Karpas-422 (cell line): ENCODE measurements at regions not wholly inside any gene's neighbourhood (a gene's known extent, or its start where the extent isn't known, plus 50 kb on each side); places are given as distances from the start of the nearest gene placed in this dataset.

Experiments
- DNase-seq: peaks from one replicate; pipeline ENCODE4 v3.0.0-alpha.2; 2015
- H2AFZ ChIP-seq: fragments of 200-600 bp; sonication (generic); 2 replicates; pipeline ENCODE4 v1.6.1; 2014; ENCODE audit warnings: antibody characterized with exemption, low read length, mixed read lengths
- H3K27ac ChIP-seq: fragments of 200-600 bp; sonication (generic); 2 replicates; pipeline ENCODE4 v1.5.1; 2014; ENCODE audit warnings: mild to moderate bottlenecking, low read length, moderate library complexity
- H3K27me3 ChIP-seq: fragments of 200-600 bp; sonication (generic); 2 replicates; pipeline ENCODE4 v1.6.1; 2014; ENCODE audit warnings: low read length, mixed read lengths
- H3K36me3 ChIP-seq: fragments of 200-600 bp; sonication (generic); 2 replicates; pipeline ENCODE4 v1.6.1; 2014; ENCODE audit warnings: low read length, mixed read lengths; ENCODE audit not compliant: insufficient read depth
- H3K4me1 ChIP-seq: fragments of 200-600 bp; sonication (generic); 2 replicates; pipeline ENCODE4 v1.6.1; 2014; ENCODE audit warnings: mild to moderate bottlenecking, low read length, mixed read lengths
- H3K4me2 ChIP-seq: fragments of 200-600 bp; sonication (generic); 2 replicates; pipeline ENCODE4 v1.6.1; 2014; ENCODE audit warnings: low read length, low read depth, mild to moderate bottlenecking; ENCODE audit not compliant: poor library complexity, severe bottlenecking
- H3K4me3 ChIP-seq: fragments of 200-600 bp; sonication (generic); 2 replicates; pipeline ENCODE4 v1.5.1; 2014; ENCODE audit warnings: mild to moderate bottlenecking, antibody characterized with exemption, low read length, mixed read lengths
- H3K79me2 ChIP-seq: fragments of 200-600 bp; sonication (generic); 2 replicates; pipeline ENCODE4 v1.6.1; 2014; ENCODE audit warnings: mild to moderate bottlenecking, low read length, mixed read lengths
- H3K9ac ChIP-seq: fragments of 200-600 bp; sonication (generic); 2 replicates; pipeline ENCODE4 v1.6.0; 2014; ENCODE audit warnings: low read length
- H3K9me2 ChIP-seq: fragments of 200-600 bp; sonication (generic), shearing (Covaris generic); replicated peaks from 2 replicates; pipeline ENCODE4 v1.6.0; 2014; ENCODE audit warnings: mild to moderate bottlenecking, low read length, moderate library complexity; ENCODE audit not compliant: insufficient read depth
- H3K9me3 ChIP-seq: fragments of 300-700, 200-600 bp; sonication (generic); 2 replicates; pipeline ENCODE4 v1.6.1; 2014; ENCODE audit warnings: low read length, mixed read lengths
- H4K20me1 ChIP-seq: fragments of 200-600 bp; sonication (generic); 2 replicates; pipeline ENCODE4 v1.6.1; 2014; ENCODE audit warnings: mild to moderate bottlenecking, antibody characterized with exemption, low read length, low read depth; ENCODE audit not compliant: insufficient read depth

- no peak for DNase-seq
- Histone ChIP-seq H3K79me2 (no peaks in the 10 kb centered on the region), H3K4me3 (no peak overlapping the region), H3K4me1 (no peaks in the 10 kb centered on the region), H3K9ac (no peak overlapping the region), H3K9me3 (no peaks in the 10 kb centered on the region), H3K36me3 (no peaks in the 10 kb centered on the region), H2AFZ (no peak overlapping the region), H3K27me3 (no peaks in the 10 kb centered on the region), H3K9me2 (no peaks in the 10 kb centered on the region), H4K20me1 (no peaks in the 10 kb centered on the region), H3K4me2 (no peak overlapping the region), H3K27ac (no peak overlapping the region)
Observed at GRCh38 chr3:153889905-153890334, 231.3 kb upstream of the ARHGEF26 start.

GRCh38 chr3:153892126-153892525, 229.1 kb upstream of the ARHGEF26 start:
- Histone ChIP-seq H3K9ac (no peak overlapping the region), H3K27ac (no peak overlapping the region), H3K27me3 (no peaks in the 10 kb centered on the region), H3K9me2 (no peaks in the 10 kb centered on the region), H3K4me3 (no peak overlapping the region), H3K79me2 (no peaks in the 10 kb centered on the region), H4K20me1 (no peaks in the 10 kb centered on the region), H3K36me3 (no peaks in the 10 kb centered on the region), H3K4me2 (no peak overlapping the region), H3K4me1 (no peaks in the 10 kb centered on the region), H3K9me3 (no peaks in the 10 kb centered on the region), H2AFZ (no peak overlapping the region)
- DNase-seq, result no peak

DNA sequence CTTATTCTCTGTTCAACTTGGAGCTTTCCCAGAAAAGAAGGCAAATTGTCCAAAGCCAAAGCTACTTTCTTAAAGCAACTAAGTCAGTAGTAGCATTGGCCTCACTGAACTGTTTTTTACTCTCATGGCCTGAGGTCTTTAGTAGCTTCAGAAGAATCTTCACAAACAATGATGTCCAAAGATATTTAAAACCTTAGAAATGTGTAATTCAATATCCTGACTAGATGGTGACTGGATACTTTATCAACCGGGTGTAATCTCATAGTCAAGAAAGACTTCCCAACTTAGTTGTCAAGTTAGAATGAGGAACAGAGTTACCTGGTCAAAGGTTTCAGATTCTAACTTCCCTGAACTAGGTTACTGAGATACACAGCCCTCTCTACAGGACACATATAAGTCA, 226.3 kb upstream of the ARHGEF26 start:
- no peaks in the 10 kb centered on the region for H3K9me3 ChIP-seq
- H3K4me2 ChIP-seq, result no peak overlapping the region
- no peaks in the 10 kb centered on the region for H3K27me3 ChIP-seq
- no peak overlapping the region for H2AFZ ChIP-seq
- no peak overlapping the region for H3K9ac ChIP-seq
- H4K20me1 ChIP-seq, result no peaks in the 10 kb centered on the region
- no peaks in the 10 kb centered on the region for H3K79me2 ChIP-seq
- H3K27ac ChIP-seq, result no peak overlapping the region
- H3K9me2 ChIP-seq, result no peaks in the 10 kb centered on the region
- no peak overlapping the region for H3K4me3 ChIP-seq
- H3K36me3 ChIP-seq, result no peaks in the 10 kb centered on the region
- no peak for DNase-seq
- no peaks in the 10 kb centered on the region for H3K4me1 ChIP-seq

DNA sequence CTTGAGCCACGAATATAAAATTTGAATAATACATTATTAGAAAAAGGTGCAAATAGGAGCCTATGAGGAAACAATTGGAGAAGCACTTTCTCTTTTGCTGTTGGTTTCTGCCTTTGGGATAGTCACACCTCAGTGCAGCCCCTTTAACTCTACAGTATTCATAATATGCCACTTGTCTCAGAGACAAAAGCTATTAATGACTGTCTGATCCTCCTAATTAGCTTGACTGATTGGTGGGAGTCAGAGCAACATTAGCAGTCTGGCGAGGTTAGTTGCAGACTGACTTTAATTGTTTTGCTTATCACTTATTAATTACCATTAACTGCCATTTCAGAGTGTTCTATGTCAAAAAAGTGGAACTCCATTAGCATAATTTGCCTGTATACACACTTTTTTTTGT, 225.0 kb upstream of the ARHGEF26 start:
- Histone ChIP-seq H3K4me1 (no peaks in the 10 kb centered on the region), H3K27me3 (no peaks in the 10 kb centered on the region), H3K4me2 (no peak overlapping the region), H3K9ac (no peak overlapping the region), H2AFZ (no peak overlapping the region), H4K20me1 (no peaks in the 10 kb centered on the region), H3K27ac (no peak overlapping the region), H3K79me2 (no peaks in the 10 kb centered on the region), H3K9me3 (no peaks in the 10 kb centered on the region), H3K4me3 (no peak overlapping the region), H3K36me3 (no peaks in the 10 kb centered on the region), H3K9me2 (no peaks in the 10 kb centered on the region)
- DNase-seq, result no peak

DNA sequence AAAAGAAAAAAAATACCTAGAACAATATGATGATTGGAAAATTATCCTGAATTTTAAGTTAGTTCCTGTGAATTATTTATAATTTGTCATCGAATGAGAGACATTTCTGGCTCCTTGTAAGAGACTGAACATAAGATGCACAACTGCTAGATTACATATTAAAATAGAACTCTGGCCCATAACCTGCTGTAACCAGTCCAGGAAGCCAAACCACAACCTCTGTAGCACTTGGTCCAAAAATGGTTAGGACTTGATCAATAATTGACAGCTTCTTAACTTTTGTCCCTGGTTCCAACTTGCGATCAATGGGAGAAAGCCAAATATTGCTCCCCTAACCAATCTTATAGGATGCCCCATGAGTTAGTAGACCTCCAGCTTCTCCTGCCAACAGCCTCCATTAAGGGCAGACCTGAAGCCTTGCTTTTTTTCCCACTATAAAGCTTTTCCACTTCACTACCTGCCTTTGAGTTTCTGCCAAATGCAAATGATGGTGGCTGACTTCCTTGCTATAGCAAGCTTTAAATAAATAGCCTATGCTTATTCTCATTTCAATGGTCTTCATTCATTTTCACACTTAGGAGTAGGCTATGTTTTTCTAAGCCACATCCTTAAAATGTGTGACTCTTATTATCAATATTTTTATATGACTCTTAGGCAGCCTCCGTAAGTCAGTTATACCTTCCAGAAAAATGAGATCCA, 224.0 kb upstream of the ARHGEF26 start:
- no peak for DNase-seq
- H3K9me3 ChIP-seq, result no peaks in the 10 kb centered on the region
- H3K4me1 ChIP-seq, result no peaks in the 10 kb centered on the region
- H3K4me2 ChIP-seq, result no peak overlapping the region
- H3K36me3 ChIP-seq, result no peaks in the 10 kb centered on the region
- H3K79me2 ChIP-seq, result no peaks in the 10 kb centered on the region
- H2AFZ ChIP-seq, result no peak overlapping the region
- H3K9me2 ChIP-seq, result no peaks in the 10 kb centered on the region
- no peak overlapping the region for H3K4me3 ChIP-seq
- H3K9ac ChIP-seq, result no peak overlapping the region
- no peaks in the 10 kb centered on the region for H3K27me3 ChIP-seq
- no peak overlapping the region for H3K27ac ChIP-seq
- H4K20me1 ChIP-seq, result no peaks in the 10 kb centered on the region

GRCh38 chr3:153897842-153898241, 223.3 kb upstream of the ARHGEF26 start:
- Histone ChIP-seq H3K9me2 (no peaks in the 10 kb centered on the region), H3K4me3 (no peak overlapping the region), H3K79me2 (no peaks in the 10 kb centered on the region), H3K27ac (no peak overlapping the region), H2AFZ (no peak overlapping the region), H3K4me1 (no peaks in the 10 kb centered on the region), H4K20me1 (no peaks in the 10 kb centered on the region), H3K27me3 (no peaks in the 10 kb centered on the region), H3K36me3 (no peaks in the 10 kb centered on the region), H3K9me3 (no peaks in the 10 kb centered on the region), H3K4me2 (no peak overlapping the region), H3K9ac (no peak overlapping the region)
- no peak for DNase-seq

DNA sequence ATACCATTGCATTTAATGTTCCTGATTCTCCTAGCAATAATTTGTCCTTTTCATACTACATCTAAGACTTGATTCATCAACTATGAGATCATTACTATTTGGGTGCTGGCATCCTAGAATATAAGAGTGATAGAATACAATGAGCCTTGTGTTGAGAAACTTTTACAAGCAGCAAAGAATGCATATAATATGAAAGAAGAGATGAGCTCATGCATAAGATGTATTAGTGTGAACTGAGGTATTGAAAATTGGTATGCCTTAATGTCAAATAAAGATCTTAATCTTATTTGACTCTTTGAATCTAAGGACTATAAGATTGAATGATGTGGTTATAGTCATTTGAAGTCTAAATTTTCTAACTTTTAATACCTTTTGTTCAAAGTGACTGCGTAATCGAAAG, 220.0 kb upstream of the ARHGEF26 start:
- Histone ChIP-seq H3K4me1 (no peaks in the 10 kb centered on the region), H3K9ac (no peak overlapping the region), H3K36me3 (no peaks in the 10 kb centered on the region), H3K27ac (no peak overlapping the region), H4K20me1 (no peaks in the 10 kb centered on the region), H3K4me2 (no peak overlapping the region), H3K9me3 (no peaks in the 10 kb centered on the region), H3K27me3 (no peaks in the 10 kb centered on the region), H3K79me2 (no peaks in the 10 kb centered on the region), H3K4me3 (no peak overlapping the region), H3K9me2 (no peaks in the 10 kb centered on the region), H2AFZ (no peak overlapping the region)
- DNase-seq, result no peak

GRCh38 chr3:153901991-153902390, 219.2 kb upstream of the ARHGEF26 start:
- H4K20me1 ChIP-seq, result no peaks in the 10 kb centered on the region
- no peak overlapping the region for H3K4me3 ChIP-seq
- DNase-seq, result no peak
- no peaks in the 10 kb centered on the region for H3K27me3 ChIP-seq
- no peak overlapping the region for H2AFZ ChIP-seq
- no peaks in the 10 kb centered on the region for H3K9me2 ChIP-seq
- no peaks in the 10 kb centered on the region for H3K36me3 ChIP-seq
- H3K9ac ChIP-seq, result no peak overlapping the region
- no peaks in the 10 kb centered on the region for H3K79me2 ChIP-seq
- no peaks in the 10 kb centered on the region for H3K9me3 ChIP-seq
- no peaks in the 10 kb centered on the region for H3K4me1 ChIP-seq
- H3K27ac ChIP-seq, result no peak overlapping the region
- H3K4me2 ChIP-seq, result no peak overlapping the region
